ENCODE measurements at regions not wholly inside any gene's neighbourhood (a gene's known extent, or its start where the extent isn't known, plus 50 kb on each side); places are given as distances from the start of the nearest gene placed in this dataset.

DNA sequence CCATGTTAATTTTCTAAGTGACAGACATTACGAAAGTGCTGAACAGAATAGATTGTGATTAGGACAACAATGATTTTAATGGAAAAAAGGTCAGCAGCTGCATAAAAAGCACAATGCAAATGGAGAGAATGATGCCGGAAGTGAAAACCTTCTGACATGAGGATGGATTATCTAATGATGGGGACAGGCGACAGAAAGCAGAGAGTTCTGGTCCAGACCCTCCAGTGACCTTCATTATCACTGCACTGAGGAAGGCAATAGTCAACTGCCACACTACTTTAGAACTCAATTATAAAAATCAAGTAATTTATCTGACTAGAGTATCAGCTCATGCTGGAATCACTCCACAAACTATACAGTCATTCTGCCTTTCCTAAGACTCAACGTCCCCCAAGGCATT is 746.1 kb upstream of the EPHA5 start:
- Histone ChIP-seq H3K9me3 (ENCODE audit: control insufficient read depth, insufficient read depth, low read depth, low read length) (no peaks in the 10 kb centered on the region), H3K27me3 (ENCODE audit: control insufficient read depth, insufficient read depth, low read length) (no peaks in the 10 kb centered on the region), H3K27ac (ENCODE audit: low read length) (no peak overlapping the region), H3K36me3 (ENCODE audit: control insufficient read depth, insufficient read depth, low read length) (no peaks in the 10 kb centered on the region), H3K4me3 (ENCODE audit: low read depth in 2 of 2, low read length in 2 of 2) (no peak overlapping the region), H3K4me1 (ENCODE audit: control insufficient read depth, insufficient read depth, low read length) (no peaks in the 10 kb centered on the region)
- BruUV-seq (replicated peaks), result no TSS peak
- in situ Hi-C loops (cut with HindIII; ENCODE audit: low pct_unique_long_range_greater_than_20kb, low sequenced_read_pairs), result no loop called here
- intact Hi-C loops (cut with micrococcal nuclease; ENCODE audit: unreplicated experiment), result no loop called here
- ATAC-seq (no peak), DNase-seq (ENCODE audit: low read depth, low spot score) (no peak)
- CTCF ChIA-PET, result no interaction called here
- POLR2A ChIA-PET, result no interaction called here
- TF ChIP-seq SIN3A (IDR thresholded peaks at IDR 0.05; ENCODE audit: borderline replicate concordance, insufficient read depth, low read depth, low read length) (no peak), TCF7L2 (IDR thresholded peaks at IDR 0.05; ENCODE audit: low read depth, low read length) (no peak)

DNA sequence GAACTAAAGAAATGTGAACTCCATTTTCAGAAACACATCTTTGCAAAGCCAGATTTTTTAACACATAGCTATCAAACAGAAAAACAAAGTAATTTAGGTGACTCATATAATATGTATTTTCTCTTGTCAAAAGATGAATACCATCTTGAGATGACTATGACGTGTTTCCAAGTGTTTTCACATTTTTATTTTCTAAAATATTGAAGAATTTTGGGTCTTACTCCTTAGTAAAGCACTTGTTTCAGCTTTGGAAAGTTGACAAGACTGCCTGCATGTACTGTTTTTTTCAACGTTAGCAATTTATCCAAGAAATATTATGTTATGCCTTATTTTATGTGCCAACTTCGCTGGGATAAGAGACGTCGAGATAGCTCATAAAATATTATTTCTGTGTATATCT is 733.9 kb upstream of the EPHA5 start:
- Histone ChIP-seq H3K27ac (ENCODE audit: low read length) (no peak overlapping the region), H3K4me3 (ENCODE audit: low read depth in 2 of 2, low read length in 2 of 2) (no peak overlapping the region), H3K27me3 (ENCODE audit: control insufficient read depth, insufficient read depth, low read length) (no peaks in the 10 kb centered on the region), H3K9me3 (ENCODE audit: control insufficient read depth, insufficient read depth, low read depth, low read length) (no peaks in the 10 kb centered on the region), H3K36me3 (ENCODE audit: control insufficient read depth, insufficient read depth, low read length) (no peaks in the 10 kb centered on the region), H3K4me1 (ENCODE audit: control insufficient read depth, insufficient read depth, low read length) (no peaks in the 10 kb centered on the region)
- ChIA-PET POLR2A (no interaction called here), CTCF (no interaction called here)
- ATAC-seq (no peak), DNase-seq (ENCODE audit: low read depth, low spot score) (no peak)
- no TSS peak for BruUV-seq (replicated peaks)
- in situ Hi-C loops (cut with HindIII; ENCODE audit: low pct_unique_long_range_greater_than_20kb, low sequenced_read_pairs) (no loop called here), intact Hi-C loops (cut with micrococcal nuclease; ENCODE audit: unreplicated experiment) (no loop called here)
- TF ChIP-seq, protein P1, sequence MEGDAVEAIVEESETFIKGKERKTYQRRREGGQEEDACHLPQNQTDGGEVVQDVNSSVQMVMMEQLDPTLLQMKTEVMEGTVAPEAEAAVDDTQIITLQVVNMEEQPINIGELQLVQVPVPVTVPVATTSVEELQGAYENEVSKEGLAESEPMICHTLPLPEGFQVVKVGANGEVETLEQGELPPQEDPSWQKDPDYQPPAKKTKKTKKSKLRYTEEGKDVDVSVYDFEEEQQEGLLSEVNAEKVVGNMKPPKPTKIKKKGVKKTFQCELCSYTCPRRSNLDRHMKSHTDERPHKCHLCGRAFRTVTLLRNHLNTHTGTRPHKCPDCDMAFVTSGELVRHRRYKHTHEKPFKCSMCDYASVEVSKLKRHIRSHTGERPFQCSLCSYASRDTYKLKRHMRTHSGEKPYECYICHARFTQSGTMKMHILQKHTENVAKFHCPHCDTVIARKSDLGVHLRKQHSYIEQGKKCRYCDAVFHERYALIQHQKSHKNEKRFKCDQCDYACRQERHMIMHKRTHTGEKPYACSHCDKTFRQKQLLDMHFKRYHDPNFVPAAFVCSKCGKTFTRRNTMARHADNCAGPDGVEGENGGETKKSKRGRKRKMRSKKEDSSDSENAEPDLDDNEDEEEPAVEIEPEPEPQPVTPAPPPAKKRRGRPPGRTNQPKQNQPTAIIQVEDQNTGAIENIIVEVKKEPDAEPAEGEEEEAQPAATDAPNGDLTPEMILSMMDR (IDR thresholded peaks at IDR 0.05), result no peak
- TF ChIP-seq, protein P2, sequence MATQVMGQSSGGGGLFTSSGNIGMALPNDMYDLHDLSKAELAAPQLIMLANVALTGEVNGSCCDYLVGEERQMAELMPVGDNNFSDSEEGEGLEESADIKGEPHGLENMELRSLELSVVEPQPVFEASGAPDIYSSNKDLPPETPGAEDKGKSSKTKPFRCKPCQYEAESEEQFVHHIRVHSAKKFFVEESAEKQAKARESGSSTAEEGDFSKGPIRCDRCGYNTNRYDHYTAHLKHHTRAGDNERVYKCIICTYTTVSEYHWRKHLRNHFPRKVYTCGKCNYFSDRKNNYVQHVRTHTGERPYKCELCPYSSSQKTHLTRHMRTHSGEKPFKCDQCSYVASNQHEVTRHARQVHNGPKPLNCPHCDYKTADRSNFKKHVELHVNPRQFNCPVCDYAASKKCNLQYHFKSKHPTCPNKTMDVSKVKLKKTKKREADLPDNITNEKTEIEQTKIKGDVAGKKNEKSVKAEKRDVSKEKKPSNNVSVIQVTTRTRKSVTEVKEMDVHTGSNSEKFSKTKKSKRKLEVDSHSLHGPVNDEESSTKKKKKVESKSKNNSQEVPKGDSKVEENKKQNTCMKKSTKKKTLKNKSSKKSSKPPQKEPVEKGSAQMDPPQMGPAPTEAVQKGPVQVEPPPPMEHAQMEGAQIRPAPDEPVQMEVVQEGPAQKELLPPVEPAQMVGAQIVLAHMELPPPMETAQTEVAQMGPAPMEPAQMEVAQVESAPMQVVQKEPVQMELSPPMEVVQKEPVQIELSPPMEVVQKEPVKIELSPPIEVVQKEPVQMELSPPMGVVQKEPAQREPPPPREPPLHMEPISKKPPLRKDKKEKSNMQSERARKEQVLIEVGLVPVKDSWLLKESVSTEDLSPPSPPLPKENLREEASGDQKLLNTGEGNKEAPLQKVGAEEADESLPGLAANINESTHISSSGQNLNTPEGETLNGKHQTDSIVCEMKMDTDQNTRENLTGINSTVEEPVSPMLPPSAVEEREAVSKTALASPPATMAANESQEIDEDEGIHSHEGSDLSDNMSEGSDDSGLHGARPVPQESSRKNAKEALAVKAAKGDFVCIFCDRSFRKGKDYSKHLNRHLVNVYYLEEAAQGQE (IDR thresholded peaks at IDR 0.05; ENCODE audit: insufficient read depth in 1 of 2, low read depth in 2 of 2, low read length in 1 of 2), result no peak
- TF ChIP-seq TCF7L2 (IDR thresholded peaks at IDR 0.05; ENCODE audit: low read depth, low read length) (no peak), POLR2AphosphoS5 (IDR thresholded peaks at IDR 0.05; ENCODE audit: low read depth, low read length) (no peak), SIN3A (IDR thresholded peaks at IDR 0.05; ENCODE audit: borderline replicate concordance, insufficient read depth, low read depth, low read length) (no peak)

DNA sequence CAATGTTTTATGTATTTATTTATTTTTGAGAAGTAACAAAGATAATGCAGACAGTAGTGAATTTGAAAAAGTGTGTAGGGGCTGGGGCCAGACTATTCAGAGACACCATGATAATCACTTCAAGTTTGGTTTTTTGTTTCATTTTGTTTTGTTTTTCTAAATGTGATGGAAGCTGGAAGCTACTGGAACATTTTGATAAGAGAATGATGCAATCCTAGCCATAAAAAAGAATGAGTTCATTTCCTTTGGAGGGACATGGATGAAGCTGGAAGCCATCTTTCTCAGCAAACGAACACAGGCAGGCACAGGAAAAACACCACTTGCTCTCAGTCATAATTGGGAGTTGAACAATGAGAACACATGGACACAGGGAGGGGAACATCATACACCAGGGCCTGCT is 706.6 kb upstream of the EPHA5 start:
- no peaks in the 10 kb centered on the region for H3K9me3 ChIP-seq (ENCODE audit: control insufficient read depth, insufficient read depth, low read depth, low read length)
- no peak overlapping the region for H3K27ac ChIP-seq (ENCODE audit: low read length)
- TF ChIP-seq, protein P2 (IDR thresholded peaks at IDR 0.05; ENCODE audit: insufficient read depth in 1 of 2, low read depth in 2 of 2, low read length in 1 of 2), result no peak
- TF ChIP-seq, protein P1 (IDR thresholded peaks at IDR 0.05), result no peak
- no peak for TF ChIP-seq TCF7L2 (IDR thresholded peaks at IDR 0.05; ENCODE audit: low read depth, low read length)
- TF ChIP-seq SIN3A (IDR thresholded peaks at IDR 0.05; ENCODE audit: borderline replicate concordance, insufficient read depth, low read depth, low read length), result no peak
- TF ChIP-seq POLR2AphosphoS5 (IDR thresholded peaks at IDR 0.05; ENCODE audit: low read depth, low read length), result no peak
- POLR2A ChIA-PET, result no interaction called here
- DNase-seq (ENCODE audit: low read depth, low spot score) (no peak), ATAC-seq (no peak)
- intact Hi-C loops (cut with micrococcal nuclease; ENCODE audit: unreplicated experiment), result no loop called here
- in situ Hi-C loops (cut with HindIII; ENCODE audit: low pct_unique_long_range_greater_than_20kb, low sequenced_read_pairs), result no loop called here
- BruUV-seq (replicated peaks), result no TSS peak
- H3K27me3 ChIP-seq (ENCODE audit: control insufficient read depth, insufficient read depth, low read length), result no peaks in the 10 kb centered on the region
- no peak overlapping the region for H3K4me3 ChIP-seq (ENCODE audit: low read depth in 2 of 2, low read length in 2 of 2)
- H3K4me1 ChIP-seq (ENCODE audit: control insufficient read depth, insufficient read depth, low read length), result no peaks in the 10 kb centered on the region
- CTCF ChIA-PET, result no interaction called here
- H3K36me3 ChIP-seq (ENCODE audit: control insufficient read depth, insufficient read depth, low read length), result no peaks in the 10 kb centered on the region

Measured in Panc1 (cell line).